Endodermal cell (in vitro differentiated cells): ENCODE measurements at regions not wholly inside any gene's neighbourhood (a gene's known extent, or its start where the extent isn't known, plus 50 kb on each side); places are given as distances from the start of the nearest gene placed in this dataset.
A peak's percentile ranks its signal among the peaks of the same experiment; 100 is the strongest.

Source experiments
- DNase-seq: peaks from one replicate; pipeline ENCODE4 v3.0.0-alpha.2; 2017
- H3K27ac ChIP-seq: 2 replicates; pipeline ENCODE4 v1.5.1; 2013; ENCODE audit warnings: mild to moderate bottlenecking, low read depth, low read length, moderate library complexity
- H3K27me3 ChIP-seq: 2 replicates; pipeline ENCODE4 v1.6.1; 2013; ENCODE audit warnings: mild to moderate bottlenecking, low read length, moderate library complexity; ENCODE audit not compliant: insufficient read depth, control insufficient read depth, poor library complexity, severe bottlenecking
- H3K36me3 ChIP-seq: 2 replicates; pipeline ENCODE4 v1.7.0; 2013; ENCODE audit warnings: mild to moderate bottlenecking, low read length, moderate library complexity; ENCODE audit not compliant: control insufficient read depth, insufficient read depth
- H3K4me1 ChIP-seq: one replicate; pipeline ENCODE4 v1.7.0; 2013; ENCODE audit warnings: low read length; ENCODE audit not compliant: control insufficient read depth, insufficient read depth
- H3K4me3 ChIP-seq: 2 replicates; pipeline ENCODE4 v1.5.1; 2013; ENCODE audit warnings: mild to moderate bottlenecking, low read length, moderate library complexity
- H3K9ac ChIP-seq: 2 replicates; pipeline ENCODE4 v1.6.1; 2013; ENCODE audit warnings: mild to moderate bottlenecking, low read length, moderate library complexity; ENCODE audit not compliant: poor library complexity, severe bottlenecking; ENCODE audit errors: extremely low read depth
- H3K9me3 ChIP-seq: 2 replicates; pipeline ENCODE4 v1.6.1; 2013; ENCODE audit warnings: mild to moderate bottlenecking, low read length, moderate library complexity; ENCODE audit not compliant: control insufficient read depth
- H3K27ac Mint-ChIP-seq: 2 replicates; pipeline ENCODE4 v1.8.0; 2020; ENCODE audit warnings: mixed read lengths
- H3K27me3 Mint-ChIP-seq: 2 replicates; pipeline ENCODE4 v1.8.0; 2021; ENCODE audit warnings: mild to moderate bottlenecking, mixed read lengths; ENCODE audit not compliant: insufficient read depth
- H3K36me3 Mint-ChIP-seq: 2 replicates; pipeline ENCODE4 v1.8.0; 2020; ENCODE audit warnings: low read depth, mixed read lengths
- H3K4me1 Mint-ChIP-seq: 2 replicates; pipeline ENCODE4 v1.8.0; 2020; ENCODE audit warnings: mixed read lengths
- H3K4me3 Mint-ChIP-seq: 2 replicates; pipeline ENCODE4 v1.8.0; 2020; ENCODE audit warnings: mild to moderate bottlenecking, moderate library complexity, mixed read lengths
- H3K9me3 Mint-ChIP-seq: 2 replicates; pipeline ENCODE4 v1.8.0; 2020; ENCODE audit warnings: mild to moderate bottlenecking, mixed read lengths
- CTCF ChIP-seq: fragments of 200-600 bp; sonication (generic); conservative IDR thresholded peaks from 2 replicates; pipeline ENCODE4 v1.5.0; 2021; ENCODE audit warnings: antibody characterized with exemption, mild to moderate bottlenecking
- WGBS, 2 experiments: methylation state at CpG; one replicate each; pipeline versions ENCODE4 v1.1.5 to v1.1.7; 2013; ENCODE audit warnings: missing lambda C conversion rate in 2 of 2, mixed read lengths in 1 of 2; ENCODE audit not compliant: insufficient coverage in 1 of 2, insufficient read length in 1 of 2; 5-methylcytosine and 5-hydroxymethylcytosine counted together

- no peak overlapping the region for H3K27ac ChIP-seq
- no peak for TF ChIP-seq CTCF
- H3K36me3 ChIP-seq = peaks cover under 1% of the 10 kb centered on the region
- peaks cover 4% of the 10 kb centered on the region for H3K4me1 ChIP-seq
- H3K27me3 Mint-ChIP-seq = no peaks in the 10 kb centered on the region
- WGBS, 2 experiments = 90 to 92% methylated on average over 4 to 5 of the region's 5 CpGs
- no peaks in the 10 kb centered on the region for H3K27me3 ChIP-seq
- no peak for DNase-seq
- peaks cover 22% of the 10 kb centered on the region for H3K9me3 Mint-ChIP-seq
- H3K4me1 Mint-ChIP-seq = peaks cover 23% of the 10 kb centered on the region
- no peak overlapping the region for H3K27ac Mint-ChIP-seq
- H3K36me3 Mint-ChIP-seq = no peaks in the 10 kb centered on the region
- H3K4me3 Mint-ChIP-seq = no peak overlapping the region
- H3K9me3 ChIP-seq = peaks cover 22% of the 10 kb centered on the region
- no peak overlapping the region for H3K9ac ChIP-seq
- peak overlapping the region; percentile 50 for H3K4me3 ChIP-seq
These were observed 182.1 kb upstream of the NAMPT start for GRCh38 chr7:106466867-106467266.

GRCh38 chr7:106465704-106466468 is 181.1 kb upstream of the NAMPT start:
- TF ChIP-seq CTCF = no peak
- H3K4me1 ChIP-seq = peaks cover 4% of the 10 kb centered on the region
- peaks cover 31% of the 10 kb centered on the region for H3K4me1 Mint-ChIP-seq
- peaks cover 31% of the 10 kb centered on the region for H3K9me3 ChIP-seq
- no peaks in the 10 kb centered on the region for H3K36me3 Mint-ChIP-seq
- peak overlapping the region; percentile 50 for H3K4me3 ChIP-seq
- no peak overlapping the region for H3K9ac ChIP-seq
- DNase-seq = no peak
- no peak overlapping the region for H3K27ac Mint-ChIP-seq
- H3K9me3 Mint-ChIP-seq = peaks cover 22% of the 10 kb centered on the region
- 93 to 100% methylated on average over 1 to 5 of the region's 5 CpGs for WGBS, 2 experiments
- no peak overlapping the region for H3K27ac ChIP-seq
- H3K36me3 ChIP-seq = peaks cover 5% of the 10 kb centered on the region
- H3K27me3 Mint-ChIP-seq = no peaks in the 10 kb centered on the region
- H3K27me3 ChIP-seq = no peaks in the 10 kb centered on the region
- H3K4me3 Mint-ChIP-seq = no peak overlapping the region

GRCh38 chr7:106464651-106465050 is 179.9 kb upstream of the NAMPT start:
- peaks cover 42% of the 10 kb centered on the region for H3K9me3 ChIP-seq
- no peak overlapping the region for H3K4me3 Mint-ChIP-seq
- no peak overlapping the region for H3K9ac ChIP-seq
- H3K9me3 Mint-ChIP-seq = peaks cover 32% of the 10 kb centered on the region
- no peak overlapping the region for H3K4me3 ChIP-seq
- peaks cover 36% of the 10 kb centered on the region for H3K4me1 Mint-ChIP-seq
- peaks cover 8% of the 10 kb centered on the region for H3K36me3 ChIP-seq
- DNase-seq = no peak
- no peaks in the 10 kb centered on the region for H3K27me3 ChIP-seq
- no peak overlapping the region for H3K27ac ChIP-seq
- H3K4me1 ChIP-seq = peaks cover 4% of the 10 kb centered on the region
- no peak overlapping the region for H3K27ac Mint-ChIP-seq
- H3K36me3 Mint-ChIP-seq = no peaks in the 10 kb centered on the region
- no peak for TF ChIP-seq CTCF
- no peaks in the 10 kb centered on the region for H3K27me3 Mint-ChIP-seq
- WGBS, 2 experiments = 99 to 100% methylated on average over 1 to 2 of the region's 2 CpGs
